HEK293 (cell line): ENCODE measurements at regions not wholly inside any gene's neighbourhood (a gene's known extent, or its start where the extent isn't known, plus 50 kb on each side); places are given as distances from the start of the nearest gene placed in this dataset.
A peak's percentile ranks its signal among the peaks of the same experiment; 100 is the strongest.

Experiments used
- GFI1B ChIP-seq: fragments of 450-650 bp; formaldehyde crosslinking; IDR thresholded peaks from 2 replicates; pipeline ENCODE4 v1.5.1; 2016; ENCODE audit warnings: missing biosample characterization, missing genetic modification characterization
- GLIS1 ChIP-seq: fragments of 450-650 bp; formaldehyde crosslinking; IDR thresholded peaks from 2 replicates; pipeline ENCODE4 v1.5.1; 2016; ENCODE audit warnings: missing biosample characterization, missing genetic modification characterization
- KLF7 ChIP-seq: fragments of 450-650 bp; formaldehyde crosslinking; IDR thresholded peaks from 2 replicates; pipeline ENCODE4 v1.5.1; 2016; ENCODE audit warnings: missing biosample characterization, missing genetic modification characterization, borderline replicate concordance
- OSR2 ChIP-seq: fragments of 450-650 bp; formaldehyde crosslinking; IDR thresholded peaks from 2 replicates; pipeline ENCODE4 v1.5.1; 2016; ENCODE audit warnings: missing biosample characterization, missing genetic modification characterization
- ZNF561 ChIP-seq: fragments of 450-650 bp; IDR thresholded peaks from 2 replicates; pipeline ENCODE4 v1.5.1; 2018; ENCODE audit warnings: missing biosample characterization, missing genetic modification characterization, borderline replicate concordance
- ZNF596 ChIP-seq: fragments of 450-650 bp; IDR thresholded peaks from 2 replicates; pipeline ENCODE4 v1.5.0; 2018; ENCODE audit warnings: missing biosample characterization, mild to moderate bottlenecking, missing genetic modification characterization, moderate library complexity
- ZNF785 ChIP-seq: fragments of 450-650 bp; formaldehyde crosslinking; IDR thresholded peaks from 2 replicates; pipeline ENCODE4 v1.5.1; 2016; ENCODE audit warnings: missing biosample characterization, missing genetic modification characterization
- ZNF837 ChIP-seq: fragments of 450-650 bp; formaldehyde crosslinking; IDR thresholded peaks from 2 replicates; pipeline ENCODE4 v1.5.1; 2016; ENCODE audit warnings: missing biosample characterization, missing genetic modification characterization
- TF ChIP-seq, protein P1 (sequence below): fragments of 450-650 bp; formaldehyde crosslinking; IDR thresholded peaks from 2 replicates; pipeline ENCODE4 v1.5.1; 2017; ENCODE audit warnings: missing biosample characterization, missing genetic modification characterization
- TF ChIP-seq, protein P2 (sequence below): fragments of 450-650 bp; formaldehyde crosslinking; IDR thresholded peaks from 2 replicates; pipeline ENCODE4 v1.5.1; 2016; ENCODE audit warnings: missing biosample characterization, missing genetic modification characterization
- TF ChIP-seq, protein P3 (sequence below): fragments of 450-650 bp; formaldehyde crosslinking; conservative IDR thresholded peaks from 2 replicates; pipeline ENCODE4 v1.5.1; 2016; ENCODE audit warnings: low read depth, missing biosample characterization, missing genetic modification characterization
- TF ChIP-seq, protein P4 (sequence below): fragments of 450-650 bp; formaldehyde crosslinking; IDR thresholded peaks from 2 replicates; pipeline ENCODE4 v1.5.1; 2016; ENCODE audit warnings: missing biosample characterization, missing genetic modification characterization
- TF ChIP-seq, protein P5 (sequence below): fragments of 450-650 bp; IDR thresholded peaks from 2 replicates; pipeline ENCODE4 v1.5.1; 2018; ENCODE audit warnings: missing biosample characterization, mild to moderate bottlenecking, missing genetic modification characterization
- TF ChIP-seq, protein P6 (sequence below): fragments of 450-650 bp; formaldehyde crosslinking; IDR thresholded peaks from 2 replicates; pipeline ENCODE4 v1.5.1; 2016; ENCODE audit warnings: missing biosample characterization, missing genetic modification characterization, low read depth

DNA sequence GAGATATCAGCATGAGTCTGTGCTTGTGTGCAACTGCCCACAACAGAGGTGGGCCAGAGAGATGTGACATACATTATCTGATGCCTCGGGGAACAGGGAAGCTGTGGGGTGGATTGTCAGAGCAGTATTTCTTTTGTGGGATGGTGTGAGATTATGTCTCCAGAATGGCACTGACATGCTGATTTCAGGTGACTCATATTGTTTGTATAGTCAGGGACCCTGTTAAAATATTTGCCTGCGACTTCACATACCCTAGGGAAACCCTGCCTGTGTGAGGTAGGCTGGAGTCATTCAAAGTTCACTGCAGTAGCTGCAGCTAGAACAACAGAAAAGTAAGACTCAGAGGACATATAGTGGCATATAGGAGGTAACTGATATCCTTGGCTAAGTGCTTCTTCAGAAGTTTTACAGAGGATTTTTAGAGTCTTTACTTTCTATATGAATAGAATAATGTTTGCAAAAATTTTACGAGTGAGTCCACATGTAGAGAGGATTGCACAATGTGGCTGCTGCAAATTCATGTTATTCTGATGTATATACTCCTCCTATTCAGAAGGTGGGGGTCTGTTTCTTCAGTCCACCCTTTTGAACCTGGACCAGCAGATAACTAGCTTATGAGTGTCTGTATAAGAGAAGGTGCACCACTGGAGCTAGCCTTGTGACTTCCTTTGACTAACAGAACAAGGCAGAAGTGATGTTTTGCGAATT lies 89.3 kb downstream of the MACIR start (continued):
- TF ChIP-seq KLF7 (tag by site-specific recombination): no peak
- TF ChIP-seq, protein P1, sequence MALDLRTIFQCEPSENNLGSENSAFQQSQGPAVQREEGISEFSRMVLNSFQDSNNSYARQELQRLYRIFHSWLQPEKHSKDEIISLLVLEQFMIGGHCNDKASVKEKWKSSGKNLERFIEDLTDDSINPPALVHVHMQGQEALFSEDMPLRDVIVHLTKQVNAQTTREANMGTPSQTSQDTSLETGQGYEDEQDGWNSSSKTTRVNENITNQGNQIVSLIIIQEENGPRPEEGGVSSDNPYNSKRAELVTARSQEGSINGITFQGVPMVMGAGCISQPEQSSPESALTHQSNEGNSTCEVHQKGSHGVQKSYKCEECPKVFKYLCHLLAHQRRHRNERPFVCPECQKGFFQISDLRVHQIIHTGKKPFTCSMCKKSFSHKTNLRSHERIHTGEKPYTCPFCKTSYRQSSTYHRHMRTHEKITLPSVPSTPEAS (tag by site-specific recombination): no peak
- TF ChIP-seq, protein P2, sequence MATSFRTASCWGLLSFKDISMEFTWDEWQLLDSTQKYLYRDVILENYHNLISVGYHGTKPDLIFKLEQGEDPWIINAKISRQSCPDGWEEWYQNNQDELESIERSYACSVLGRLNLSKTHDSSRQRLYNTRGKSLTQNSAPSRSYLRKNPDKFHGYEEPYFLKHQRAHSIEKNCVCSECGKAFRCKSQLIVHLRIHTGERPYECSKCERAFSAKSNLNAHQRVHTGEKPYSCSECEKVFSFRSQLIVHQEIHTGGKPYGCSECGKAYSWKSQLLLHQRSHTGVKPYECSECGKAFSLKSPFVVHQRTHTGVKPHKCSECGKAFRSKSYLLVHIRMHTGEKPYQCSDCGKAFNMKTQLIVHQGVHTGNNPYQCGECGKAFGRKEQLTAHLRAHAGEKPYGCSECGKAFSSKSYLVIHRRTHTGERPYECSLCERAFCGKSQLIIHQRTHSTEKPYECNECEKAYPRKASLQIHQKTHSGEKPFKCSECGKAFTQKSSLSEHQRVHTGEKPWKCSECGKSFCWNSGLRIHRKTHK (tag by site-specific recombination): no peak
- TF ChIP-seq, protein P3, sequence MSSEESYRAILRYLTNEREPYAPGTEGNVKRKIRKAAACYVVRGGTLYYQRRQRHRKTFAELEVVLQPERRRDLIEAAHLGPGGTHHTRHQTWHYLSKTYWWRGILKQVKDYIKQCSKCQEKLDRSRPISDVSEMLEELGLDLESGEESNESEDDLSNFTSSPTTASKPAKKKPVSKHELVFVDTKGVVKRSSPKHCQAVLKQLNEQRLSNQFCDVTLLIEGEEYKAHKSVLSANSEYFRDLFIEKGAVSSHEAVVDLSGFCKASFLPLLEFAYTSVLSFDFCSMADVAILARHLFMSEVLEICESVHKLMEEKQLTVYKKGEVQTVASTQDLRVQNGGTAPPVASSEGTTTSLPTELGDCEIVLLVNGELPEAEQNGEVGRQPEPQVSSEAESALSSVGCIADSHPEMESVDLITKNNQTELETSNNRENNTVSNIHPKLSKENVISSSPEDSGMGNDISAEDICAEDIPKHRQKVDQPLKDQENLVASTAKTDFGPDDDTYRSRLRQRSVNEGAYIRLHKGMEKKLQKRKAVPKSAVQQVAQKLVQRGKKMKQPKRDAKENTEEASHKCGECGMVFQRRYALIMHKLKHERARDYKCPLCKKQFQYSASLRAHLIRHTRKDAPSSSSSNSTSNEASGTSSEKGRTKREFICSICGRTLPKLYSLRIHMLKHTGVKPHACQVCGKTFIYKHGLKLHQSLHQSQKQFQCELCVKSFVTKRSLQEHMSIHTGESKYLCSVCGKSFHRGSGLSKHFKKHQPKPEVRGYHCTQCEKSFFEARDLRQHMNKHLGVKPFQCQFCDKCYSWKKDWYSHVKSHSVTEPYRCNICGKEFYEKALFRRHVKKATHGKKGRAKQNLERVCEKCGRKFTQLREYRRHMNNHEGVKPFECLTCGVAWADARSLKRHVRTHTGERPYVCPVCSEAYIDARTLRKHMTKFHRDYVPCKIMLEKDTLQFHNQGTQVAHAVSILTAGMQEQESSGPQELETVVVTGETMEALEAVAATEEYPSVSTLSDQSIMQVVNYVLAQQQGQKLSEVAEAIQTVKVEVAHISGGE (tag by site-specific recombination): no peak
- peak; percentile 93 for TF ChIP-seq OSR2
- TF ChIP-seq, protein P4, sequence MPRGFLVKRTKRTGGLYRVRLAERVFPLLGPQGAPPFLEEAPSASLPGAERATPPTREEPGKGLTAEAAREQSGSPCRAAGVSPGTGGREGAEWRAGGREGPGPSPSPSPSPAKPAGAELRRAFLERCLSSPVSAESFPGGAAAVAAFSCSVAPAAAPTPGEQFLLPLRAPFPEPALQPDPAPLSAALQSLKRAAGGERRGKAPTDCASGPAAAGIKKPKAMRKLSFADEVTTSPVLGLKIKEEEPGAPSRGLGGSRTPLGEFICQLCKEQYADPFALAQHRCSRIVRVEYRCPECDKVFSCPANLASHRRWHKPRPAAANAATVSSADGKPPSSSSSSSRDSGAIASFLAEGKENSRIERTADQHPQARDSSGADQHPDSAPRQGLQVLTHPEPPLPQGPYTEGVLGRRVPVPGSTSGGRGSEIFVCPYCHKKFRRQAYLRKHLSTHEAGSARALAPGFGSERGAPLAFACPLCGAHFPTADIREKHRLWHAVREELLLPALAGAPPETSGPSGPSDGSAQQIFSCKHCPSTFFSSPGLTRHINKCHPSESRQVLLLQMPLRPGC (tag by site-specific recombination): no peak
- no peak for TF ChIP-seq GFI1B (tag by site-specific recombination)
- TF ChIP-seq ZNF596 (tag by site-specific recombination): no peak
- no peak for TF ChIP-seq ZNF837
- TF ChIP-seq GLIS1 (tag by site-specific recombination): peak; percentile 67
- TF ChIP-seq, protein P5, sequence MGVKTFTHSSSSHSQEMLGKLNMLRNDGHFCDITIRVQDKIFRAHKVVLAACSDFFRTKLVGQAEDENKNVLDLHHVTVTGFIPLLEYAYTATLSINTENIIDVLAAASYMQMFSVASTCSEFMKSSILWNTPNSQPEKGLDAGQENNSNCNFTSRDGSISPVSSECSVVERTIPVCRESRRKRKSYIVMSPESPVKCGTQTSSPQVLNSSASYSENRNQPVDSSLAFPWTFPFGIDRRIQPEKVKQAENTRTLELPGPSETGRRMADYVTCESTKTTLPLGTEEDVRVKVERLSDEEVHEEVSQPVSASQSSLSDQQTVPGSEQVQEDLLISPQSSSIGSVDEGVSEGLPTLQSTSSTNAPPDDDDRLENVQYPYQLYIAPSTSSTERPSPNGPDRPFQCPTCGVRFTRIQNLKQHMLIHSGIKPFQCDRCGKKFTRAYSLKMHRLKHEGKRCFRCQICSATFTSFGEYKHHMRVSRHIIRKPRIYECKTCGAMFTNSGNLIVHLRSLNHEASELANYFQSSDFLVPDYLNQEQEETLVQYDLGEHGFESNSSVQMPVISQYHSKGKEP (tag by site-specific recombination): peak; percentile 94
- TF ChIP-seq ZNF561 (tag by site-specific recombination): peak; percentile 81
- TF ChIP-seq, protein P6, sequence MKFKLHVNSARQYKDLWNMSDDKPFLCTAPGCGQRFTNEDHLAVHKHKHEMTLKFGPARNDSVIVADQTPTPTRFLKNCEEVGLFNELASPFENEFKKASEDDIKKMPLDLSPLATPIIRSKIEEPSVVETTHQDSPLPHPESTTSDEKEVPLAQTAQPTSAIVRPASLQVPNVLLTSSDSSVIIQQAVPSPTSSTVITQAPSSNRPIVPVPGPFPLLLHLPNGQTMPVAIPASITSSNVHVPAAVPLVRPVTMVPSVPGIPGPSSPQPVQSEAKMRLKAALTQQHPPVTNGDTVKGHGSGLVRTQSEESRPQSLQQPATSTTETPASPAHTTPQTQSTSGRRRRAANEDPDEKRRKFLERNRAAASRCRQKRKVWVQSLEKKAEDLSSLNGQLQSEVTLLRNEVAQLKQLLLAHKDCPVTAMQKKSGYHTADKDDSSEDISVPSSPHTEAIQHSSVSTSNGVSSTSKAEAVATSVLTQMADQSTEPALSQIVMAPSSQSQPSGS (tag by site-specific recombination): peak; percentile 47; the same call in 1 of the 2 replicates
- no peak for TF ChIP-seq ZNF785 (tag by site-specific recombination)
